ENCODE measurements at regions not wholly inside any gene's neighbourhood (a gene's known extent, or its start where the extent isn't known, plus 50 kb on each side); places are given as distances from the start of the nearest gene placed in this dataset.
A peak's percentile ranks its signal among the peaks of the same experiment; 100 is the strongest.

DNA sequence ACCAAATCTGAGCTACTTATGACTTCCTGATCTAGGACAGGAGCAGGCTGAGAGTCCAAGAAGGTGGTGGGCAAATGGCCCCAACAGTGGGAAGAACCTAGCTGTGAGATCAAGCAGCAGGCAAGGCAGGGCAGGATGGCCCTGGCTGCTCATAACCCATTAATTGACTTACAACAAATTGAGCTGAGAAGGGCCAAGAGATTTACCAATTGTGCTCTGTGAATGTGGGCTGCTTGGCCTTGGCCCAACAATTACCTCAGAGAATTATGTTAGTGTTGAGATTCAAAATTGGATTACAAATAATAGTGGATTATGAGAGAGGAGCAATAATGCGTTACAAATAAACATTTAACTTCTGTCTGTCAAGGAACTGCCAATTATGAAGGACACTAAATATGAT is 956.5 kb downstream of the KCNMA1 start:
- no peak overlapping the region for H3K4me3 ChIP-seq (ENCODE audit: extremely low read depth in 1 of 4, insufficient read depth in 2 of 4, low read depth in 3 of 4, low read length in 4 of 4)
- no peak for DNase-seq (ENCODE audit: low read depth in 1 of 2, low spot score in 2 of 2)
- WGBS, 2 experiments (ENCODE audit: extremely low coverage in 1 of 2, insufficient coverage in 1 of 2, insufficient read length in 1 of 2, insufficient replicate concordance in 2 of 2, low coverage in 1 of 2, low lambda C conversion rate in 2 of 2, missing lambda C conversion rate in 1 of 2): 86% methylated on average over 1 of the region's 1 CpG; no CpG with 5 or more reads in 1 of the 2 experiments
- H3K27ac ChIP-seq (ENCODE audit: low read depth, low read length): no peak overlapping the region
- no peak for FAIRE-seq
- H3K56ac ChIP-seq (replicated peaks; ENCODE audit: insufficient read length, low read depth, low read length): no peak overlapping the region
- H2AFZ ChIP-seq (ENCODE audit: low read length): no peak overlapping the region
- no peaks in the 10 kb centered on the region for H3K23me2 ChIP-seq (ENCODE audit: low read depth, low read length)
- no peak overlapping the region for H2BK5ac ChIP-seq (ENCODE audit: low read depth, low read length)
- no peaks in the 10 kb centered on the region for H4K20me1 ChIP-seq (replicated peaks in 1 of 2; ENCODE audit: control insufficient read depth in 1 of 2, insufficient read depth in 2 of 2, low read length in 2 of 2)
- no peak overlapping the region for H2BK15ac ChIP-seq (ENCODE audit: low read length)
- ChIA-PET CTCF (ENCODE audit: partially characterized antibody) (interaction anchor here (1.6 kb wide), 1 partner anchor 324 kb away, joined by 3 read pairs; no protein-coding TSS in a partner anchor), POLR2A (ENCODE audit: partially characterized antibody) (no interaction called here)
- no peaks in the 10 kb centered on the region for H3K4me1 ChIP-seq (replicated peaks in 1 of 4; ENCODE audit: control insufficient read depth in 3 of 4, insufficient read depth in 4 of 4, low read length in 3 of 4)
- no peaks in the 10 kb centered on the region for H3K36me3 ChIP-seq (ENCODE audit: control insufficient read depth in 2 of 4, insufficient read depth in 4 of 4, low read length in 3 of 4)
- H3K9me3 ChIP-seq (ENCODE audit: insufficient read depth in 2 of 2, low read depth in 1 of 2, low read length in 1 of 2): no peaks in the 10 kb centered on the region
- H3K23ac ChIP-seq (ENCODE audit: insufficient read length): no peak overlapping the region
- no peak overlapping the region for H2AK5ac ChIP-seq (ENCODE audit: low read depth, low read length)
- no peak overlapping the region for H2BK120ac ChIP-seq (replicated peaks; ENCODE audit: low read depth, low read length)
- peak overlapping the region; percentile 53; the same call in 1 of the 2 replicates for H4K8ac ChIP-seq (ENCODE audit: extremely low read depth, insufficient read depth, low read length)
- H2BK12ac ChIP-seq (ENCODE audit: low read depth, low read length): no peak overlapping the region
- H3K27me3 ChIP-seq (replicated peaks in 1 of 4; ENCODE audit: control insufficient read depth in 3 of 4, extremely low read depth in 1 of 4, insufficient read depth in 3 of 4, low read length in 3 of 4): no peaks in the 10 kb centered on the region
- H3K4ac ChIP-seq (replicated peaks; ENCODE audit: insufficient read length, low read depth, low read length): no peak overlapping the region
- no peaks in the 10 kb centered on the region for H3K79me1 ChIP-seq (ENCODE audit: low read depth, low read length)
- no peak overlapping the region for H2BK20ac ChIP-seq (ENCODE audit: low read length)
- no peaks in the 10 kb centered on the region for H3K79me2 ChIP-seq (ENCODE audit: control insufficient read depth in 1 of 2, insufficient read depth in 2 of 2, low read length in 2 of 2)
- no peak overlapping the region for H3K9ac ChIP-seq (replicated peaks in 1 of 4; ENCODE audit: extremely low read depth in 1 of 4, low read depth in 3 of 4, low read length in 3 of 4)
- H3K4me2 ChIP-seq (ENCODE audit: insufficient read depth in 1 of 2, low read depth in 2 of 2, low read length in 2 of 2): no peak overlapping the region
- H3K18ac ChIP-seq (ENCODE audit: extremely low read depth, low read length): no peak overlapping the region
- no peak overlapping the region for H3K14ac ChIP-seq (ENCODE audit: insufficient read length)
- H4K91ac ChIP-seq (replicated peaks; ENCODE audit: insufficient read length, low read length): no peak overlapping the region
- H4K5ac ChIP-seq (ENCODE audit: insufficient read length, low read depth, low read length): no peak overlapping the region
- no peak for TF ChIP-seq JUND (IDR thresholded peaks at IDR 0.05; ENCODE audit: low read length)
